ENCODE measurements at regions not wholly inside any gene's neighbourhood (a gene's known extent, or its start where the extent isn't known, plus 50 kb on each side); places are given as distances from the start of the nearest gene placed in this dataset.

GRCh38 chr12:98408681-98409080 lies 106.7 kb upstream of the TMPO start:
- Histone ChIP-seq H3K36me3 (ENCODE audit: low read length) (no peaks in the 10 kb centered on the region), H3K27me3 (ENCODE audit: low read length) (no peaks in the 10 kb centered on the region), H3K4me2 (ENCODE audit: low read depth, low read length, poor library complexity, severe bottlenecking) (no peak overlapping the region), H4K20me1 (ENCODE audit: low read depth, low read length) (no peaks in the 10 kb centered on the region), H3K9me2 (replicated peaks; ENCODE audit: insufficient read depth, low read length) (no peaks in the 10 kb centered on the region), H3K79me2 (ENCODE audit: insufficient read depth, low read length) (no peaks in the 10 kb centered on the region), H3K9ac (ENCODE audit: low read length) (no peak overlapping the region), H3K4me3 (ENCODE audit: insufficient read depth, low read length, poor library complexity, severe bottlenecking) (no peak overlapping the region), H3F3A (ENCODE audit: insufficient read depth) (no peaks in the 10 kb centered on the region), H3K27ac (ENCODE audit: low read depth, low read length) (no peak overlapping the region), H3K9me3 (ENCODE audit: insufficient read depth, low read length) (no peaks in the 10 kb centered on the region), H2AFZ (ENCODE audit: low read depth, low read length, severe bottlenecking) (no peak overlapping the region)
- TF ChIP-seq EZH2phosphoT487 (conservative IDR thresholded peaks at IDR 0.05; ENCODE audit: low read length) (no peak), CTCF (IDR thresholded peaks at IDR 0.05; ENCODE audit: insufficient read depth, low read length, poor library complexity, severe bottlenecking) (no peak)

GRCh38 chr12:98409548-98409947 lies 105.8 kb upstream of the TMPO start:
- Histone ChIP-seq H3K4me2 (ENCODE audit: low read depth, low read length, poor library complexity, severe bottlenecking) (no peak overlapping the region), H3F3A (ENCODE audit: insufficient read depth) (no peaks in the 10 kb centered on the region), H2AFZ (ENCODE audit: low read depth, low read length, severe bottlenecking) (no peak overlapping the region), H3K27me3 (ENCODE audit: low read length) (no peaks in the 10 kb centered on the region), H3K9me2 (replicated peaks; ENCODE audit: insufficient read depth, low read length) (no peaks in the 10 kb centered on the region), H3K4me3 (ENCODE audit: insufficient read depth, low read length, poor library complexity, severe bottlenecking) (no peak overlapping the region), H3K9me3 (ENCODE audit: insufficient read depth, low read length) (no peaks in the 10 kb centered on the region), H3K36me3 (ENCODE audit: low read length) (no peaks in the 10 kb centered on the region), H3K9ac (ENCODE audit: low read length) (no peak overlapping the region), H3K79me2 (ENCODE audit: insufficient read depth, low read length) (no peaks in the 10 kb centered on the region), H3K27ac (ENCODE audit: low read depth, low read length) (no peak overlapping the region), H4K20me1 (ENCODE audit: low read depth, low read length) (no peaks in the 10 kb centered on the region)
- TF ChIP-seq CTCF (IDR thresholded peaks at IDR 0.05; ENCODE audit: insufficient read depth, low read length, poor library complexity, severe bottlenecking) = no peak
- TF ChIP-seq EZH2phosphoT487 (conservative IDR thresholded peaks at IDR 0.05; ENCODE audit: low read length) = no peak

- no peaks in the 10 kb centered on the region for H3F3A ChIP-seq (ENCODE audit: insufficient read depth)
- H3K9me3 ChIP-seq (ENCODE audit: insufficient read depth, low read length) = no peaks in the 10 kb centered on the region
- H3K9ac ChIP-seq (ENCODE audit: low read length) = no peak overlapping the region
- H2AFZ ChIP-seq (ENCODE audit: low read depth, low read length, severe bottlenecking) = no peak overlapping the region
- no peaks in the 10 kb centered on the region for H3K36me3 ChIP-seq (ENCODE audit: low read length)
- no peaks in the 10 kb centered on the region for H4K20me1 ChIP-seq (ENCODE audit: low read depth, low read length)
- no peak overlapping the region for H3K27ac ChIP-seq (ENCODE audit: low read depth, low read length)
- no peaks in the 10 kb centered on the region for H3K27me3 ChIP-seq (ENCODE audit: low read length)
- no peak overlapping the region for H3K4me3 ChIP-seq (ENCODE audit: insufficient read depth, low read length, poor library complexity, severe bottlenecking)
- no peaks in the 10 kb centered on the region for H3K79me2 ChIP-seq (ENCODE audit: insufficient read depth, low read length)
- H3K4me2 ChIP-seq (ENCODE audit: low read depth, low read length, poor library complexity, severe bottlenecking) = no peak overlapping the region
- H3K9me2 ChIP-seq (replicated peaks; ENCODE audit: insufficient read depth, low read length) = no peaks in the 10 kb centered on the region
- TF ChIP-seq CTCF (IDR thresholded peaks at IDR 0.05; ENCODE audit: insufficient read depth, low read length, poor library complexity, severe bottlenecking) = no peak
- no peak for TF ChIP-seq EZH2phosphoT487 (conservative IDR thresholded peaks at IDR 0.05; ENCODE audit: low read length)
Observed at GRCh38 chr12:98410356-98410755, 105.0 kb upstream of the TMPO start.

DNA sequence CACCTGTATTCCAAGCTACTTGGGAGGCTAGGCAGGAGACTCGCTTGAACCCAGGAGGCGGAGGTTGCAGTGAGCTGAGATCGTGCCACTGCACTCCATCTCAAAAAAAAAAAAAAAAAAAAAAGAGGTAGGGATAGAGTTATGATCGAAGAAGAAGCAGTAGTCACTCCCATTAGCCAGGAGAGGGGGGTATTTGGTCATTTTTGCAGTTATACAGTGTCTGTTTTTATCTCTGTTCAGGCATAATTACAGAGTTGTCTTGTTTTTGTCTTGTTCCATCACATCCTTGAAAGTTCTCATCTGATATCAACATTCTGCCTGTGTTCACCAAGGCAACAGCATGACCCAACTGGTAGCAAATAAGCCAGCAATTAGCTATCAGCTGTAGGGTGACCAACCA lies 98.5 kb upstream of the TMPO start:
- Histone ChIP-seq H3K9me2 (replicated peaks; ENCODE audit: insufficient read depth, low read length) (no peaks in the 10 kb centered on the region), H2AFZ (ENCODE audit: low read depth, low read length, severe bottlenecking) (no peak overlapping the region), H3F3A (ENCODE audit: insufficient read depth) (no peaks in the 10 kb centered on the region), H4K20me1 (ENCODE audit: low read depth, low read length) (no peaks in the 10 kb centered on the region), H3K27me3 (ENCODE audit: low read length) (no peaks in the 10 kb centered on the region), H3K9me3 (ENCODE audit: insufficient read depth, low read length) (no peaks in the 10 kb centered on the region), H3K27ac (ENCODE audit: low read depth, low read length) (no peak overlapping the region), H3K4me3 (ENCODE audit: insufficient read depth, low read length, poor library complexity, severe bottlenecking) (no peak overlapping the region), H3K79me2 (ENCODE audit: insufficient read depth, low read length) (no peaks in the 10 kb centered on the region), H3K36me3 (ENCODE audit: low read length) (no peaks in the 10 kb centered on the region), H3K9ac (ENCODE audit: low read length) (no peak overlapping the region), H3K4me2 (ENCODE audit: low read depth, low read length, poor library complexity, severe bottlenecking) (no peak overlapping the region)
- TF ChIP-seq CTCF (IDR thresholded peaks at IDR 0.05; ENCODE audit: insufficient read depth, low read length, poor library complexity, severe bottlenecking) (no peak), EZH2phosphoT487 (conservative IDR thresholded peaks at IDR 0.05; ENCODE audit: low read length) (no peak)
